ENCODE measurements at regions not wholly inside any gene's neighbourhood (a gene's known extent, or its start where the extent isn't known, plus 50 kb on each side); places are given as distances from the start of the nearest gene placed in this dataset.

- no peaks in the 10 kb centered on the region for H3F3A ChIP-seq (replicated peaks; ENCODE audit: insufficient read depth)
- 67% methylated on average over 5 of the region's 5 CpGs for WGBS (ENCODE audit: low lambda C conversion rate)
- no peaks in the 10 kb centered on the region for H3K79me2 ChIP-seq (ENCODE audit: insufficient read depth)
- ChIA-PET POLR2A (no interaction called here), CTCF (interaction anchor here (1.1 to 1.9 kb wide), 4 partner anchors 10 to 899 kb away, joined by 3 to 8 read pairs (median 7); no protein-coding TSS in a partner anchor)
- H2AFZ ChIP-seq (ENCODE audit: low read depth) = no peak overlapping the region
- no peak overlapping the region for H3K9ac ChIP-seq
- H3K9me2 ChIP-seq = no peaks in the 10 kb centered on the region
- H3K4me2 ChIP-seq = no peak overlapping the region
- H3K36me3 ChIP-seq (replicated peaks in 1 of 2; ENCODE audit: control insufficient read depth in 1 of 2, insufficient read depth in 2 of 2, low read length in 1 of 2) = no peaks in the 10 kb centered on the region
- no peak overlapping the region for H3K4me3 ChIP-seq (ENCODE audit: low read depth in 2 of 2, low read length in 1 of 2)
- H3K4me1 ChIP-seq (ENCODE audit: control insufficient read depth in 1 of 2, insufficient read depth in 2 of 2, low read depth in 1 of 2, low read length in 1 of 2) = peaks cover 0 to 12% of the 10 kb centered on the region in 2 experiments; a peak in 2 of 4 replicates
- no peaks in the 10 kb centered on the region for H4K20me1 ChIP-seq (ENCODE audit: insufficient read depth)
- no peaks in the 10 kb centered on the region for H3K9me3 ChIP-seq
- no peak overlapping the region for H3K27ac ChIP-seq (ENCODE audit: low read depth in 2 of 2, low read length in 1 of 2)
- TF ChIP-seq CHD2 (IDR thresholded peaks at IDR 0.05; ENCODE audit: low read length, partially characterized antibody) = no peak
- TF ChIP-seq IRF3 (IDR thresholded peaks at IDR 0.05; ENCODE audit: low read depth, low read length) = no peak
- TF ChIP-seq CTCF (IDR thresholded peaks at IDR 0.05) = no peak
- H3K27me3 ChIP-seq (ENCODE audit: insufficient read depth) = no peaks in the 10 kb centered on the region
- DNase-seq = no peak
These were observed 244.3 kb upstream of the MCTP2 start for GRCh38 chr15:93987068-93987467.

GRCh38 chr15:93986400-93986984 lies 244.9 kb upstream of the MCTP2 start:
- Histone ChIP-seq H3K27ac (ENCODE audit: low read depth in 2 of 2, low read length in 1 of 2) (no peak overlapping the region), H4K20me1 (ENCODE audit: insufficient read depth) (no peaks in the 10 kb centered on the region), H3K9me3 (no peaks in the 10 kb centered on the region), H3K36me3 (replicated peaks in 1 of 2; ENCODE audit: control insufficient read depth in 1 of 2, insufficient read depth in 2 of 2, low read length in 1 of 2) (no peaks in the 10 kb centered on the region), H3K9me2 (no peaks in the 10 kb centered on the region), H3K9ac (no peak overlapping the region), H3K4me3 (ENCODE audit: low read depth in 2 of 2, low read length in 1 of 2) (no peak overlapping the region), H3K27me3 (ENCODE audit: insufficient read depth) (no peaks in the 10 kb centered on the region), H3K4me2 (no peak overlapping the region), H3K79me2 (ENCODE audit: insufficient read depth) (no peaks in the 10 kb centered on the region), H2AFZ (ENCODE audit: low read depth) (no peak overlapping the region), H3F3A (replicated peaks; ENCODE audit: insufficient read depth) (no peaks in the 10 kb centered on the region), H3K4me1 (ENCODE audit: control insufficient read depth in 1 of 2, insufficient read depth in 2 of 2, low read depth in 1 of 2, low read length in 1 of 2) (peaks cover 0 to 12% of the 10 kb centered on the region in 2 experiments; a peak in 2 of 4 replicates)
- 65% methylated on average over 3 of the region's 3 CpGs for WGBS (ENCODE audit: low lambda C conversion rate)
- no peak for DNase-seq
- ChIA-PET CTCF (interaction anchor here (1.1 to 7.3 kb wide), 5 partner anchors 10 to 899 kb away, joined by 3 to 32 read pairs (median 6); no protein-coding TSS in a partner anchor), POLR2A (no interaction called here)
- no peak for TF ChIP-seq IRF3 (IDR thresholded peaks at IDR 0.05; ENCODE audit: low read depth, low read length)
- no peak for TF ChIP-seq FOSL2 (IDR thresholded peaks at IDR 0.05; ENCODE audit: borderline replicate concordance, low read depth)
- no peak for TF ChIP-seq FOXM1 (IDR thresholded peaks at IDR 0.05; ENCODE audit: low read depth)
- no peak for TF ChIP-seq GATA2 (CRISPR knock-in tag; IDR thresholded peaks at IDR 0.05)
- TF ChIP-seq TEAD4 (IDR thresholded peaks at IDR 0.05; ENCODE audit: borderline replicate concordance, insufficient read depth) = no peak
- TF ChIP-seq MXI1 (IDR thresholded peaks at IDR 0.05; ENCODE audit: low read depth, low read length) = no peak
- no peak for TF ChIP-seq PBX3 (IDR thresholded peaks at IDR 0.05)
- no peak for TF ChIP-seq GABPA (IDR thresholded peaks at IDR 0.05; ENCODE audit: low read depth)
- TF ChIP-seq RCOR1 (IDR thresholded peaks at IDR 0.05; ENCODE audit: low read length) = no peak
- TF ChIP-seq EP300 (IDR thresholded peaks at IDR 0.05; ENCODE audit: borderline replicate concordance in 1 of 2, low read depth in 1 of 2, low read length in 1 of 2) = no peak
- TF ChIP-seq JUND (IDR thresholded peaks at IDR 0.05) = no peak
- no peak for TF ChIP-seq NFIC (IDR thresholded peaks at IDR 0.05; ENCODE audit: borderline replicate concordance)
- TF ChIP-seq RAD21 (IDR thresholded peaks at IDR 0.05; ENCODE audit: low read length) = no peak
- no peak for TF ChIP-seq CTCF (IDR thresholded peaks at IDR 0.05)
- no peak for TF ChIP-seq TCF12 (IDR thresholded peaks at IDR 0.05)
- no peak for TF ChIP-seq SMC3 (IDR thresholded peaks at IDR 0.05; ENCODE audit: low read depth, low read length)
- TF ChIP-seq SIN3A (IDR thresholded peaks at IDR 0.05; ENCODE audit: borderline replicate concordance, low read depth, low read length) = no peak

Measured in SK-N-SH (cell line).